HG02642 (cell line): ENCODE measurements at regions not wholly inside any gene's neighbourhood (a gene's known extent, or its start where the extent isn't known, plus 50 kb on each side); places are given as distances from the start of the nearest gene placed in this dataset.

Source experiments
- ATAC-seq: cut with Tn5 transposase; IDR thresholded peaks from one replicate; pipeline ENCODE4 v1.9.1; 2021; ENCODE audit warnings: mild to moderate bottlenecking; ENCODE audit not compliant: unreplicated experiment, poor library complexity

GRCh38 chr6:130314271-130314670, 51.5 kb upstream of the TMEM200A start:
- no peak for ATAC-seq

- ATAC-seq: no peak
These were observed 52.6 kb upstream of the TMEM200A start for GRCh38 chr6:130313206-130313605.

GRCh38 chr6:130309028-130309427, 56.8 kb upstream of the TMEM200A start:
- ATAC-seq: no peak

- no peak for ATAC-seq
These were observed 58.0 kb upstream of the TMEM200A start for GRCh38 chr6:130307752-130308361.

- ATAC-seq: no peak
These were observed 59.4 kb upstream of the TMEM200A start for GRCh38 chr6:130306377-130306776.

- no peak for ATAC-seq
These were observed 62.4 kb upstream of the TMEM200A start for GRCh38 chr6:130303431-130303830.

- ATAC-seq: no peak
These were observed 67.6 kb upstream of the TMEM200A start for GRCh38 chr6:130298258-130298657.

- ATAC-seq: no peak
These were observed 69.0 kb upstream of the TMEM200A start for GRCh38 chr6:130296854-130297253.

GRCh38 chr6:130293800-130294199, 71.0 kb upstream of the SAMD3 start:
- peak; percentile 74 for ATAC-seq

GRCh38 chr6:130288065-130288464, 65.3 kb upstream of the SAMD3 start:
- ATAC-seq: no peak

GRCh38 chr6:130282234-130282995, 59.7 kb upstream of the SAMD3 start:
- ATAC-seq: peak; percentile 82

- ATAC-seq: no peak
These were observed 53.8 kb upstream of the SAMD3 start for GRCh38 chr6:130276507-130276906.

GRCh38 chr6:130274007-130274406, 51.3 kb upstream of the SAMD3 start:
- no peak for ATAC-seq
